Calu3 (cell line): ENCODE measurements at regions not wholly inside any gene's neighbourhood (a gene's known extent, or its start where the extent isn't known, plus 50 kb on each side); places are given as distances from the start of the nearest gene placed in this dataset.

Experiments used
- BruUV-seq: library from RNA; stranded (reverse); fragments of 400-500 nt; replicated peaks from 2 replicates; lab custom pipeline; 2021; lab: Mats Ljungman, UMichigan
- CTCF ChIA-PET: fragments of 300-600 bp; sonication (Branson Sonifier 250); formaldehyde crosslinking; loops from one replicate; lab custom pipeline; 2022; ENCODE audit warnings: antibody characterized with exemption; lab: Charles Lee
- DNase-seq: peaks from one replicate; pipeline ENCODE4 v3.0.0; 2022
- H3K27ac Mint-ChIP-seq: one replicate; pipeline ENCODE4 v1.8.0; 2022; ENCODE audit warnings: mixed read lengths; ENCODE audit not compliant: unreplicated experiment
- H3K27me3 Mint-ChIP-seq: one replicate; pipeline ENCODE4 v1.8.0; 2022; ENCODE audit warnings: mixed read lengths; ENCODE audit not compliant: unreplicated experiment
- H3K36me3 Mint-ChIP-seq: one replicate; pipeline ENCODE4 v1.8.0; 2022; ENCODE audit warnings: mild to moderate bottlenecking, moderate library complexity, mixed read lengths; ENCODE audit not compliant: insufficient read depth, unreplicated experiment
- H3K4me1 Mint-ChIP-seq: one replicate; pipeline ENCODE4 v1.8.0; 2022; ENCODE audit warnings: mild to moderate bottlenecking, low read depth, mixed read lengths; ENCODE audit not compliant: unreplicated experiment
- H3K4me3 Mint-ChIP-seq: one replicate; pipeline ENCODE4 v1.8.0; 2022; ENCODE audit warnings: mild to moderate bottlenecking, low read depth, moderate library complexity, mixed read lengths; ENCODE audit not compliant: unreplicated experiment
- H3K9me3 Mint-ChIP-seq: one replicate; pipeline ENCODE4 v1.8.0; 2022; ENCODE audit warnings: low read depth, mixed read lengths; ENCODE audit not compliant: unreplicated experiment
- intact Hi-C: fragments of 100-400 bp; cut with micrococcal nuclease; formaldehyde crosslinking; loops from one replicate; pipeline ENCODE4 v1.10.0; 2022; ENCODE audit not compliant: unreplicated experiment
- TF ChIP-seq, protein P1 (sequence below): fragments of 200-600 bp; IDR thresholded peaks from one replicate; pipeline ENCODE4 v1.8.0; 2022; ENCODE audit warnings: antibody characterized with exemption; ENCODE audit not compliant: unreplicated experiment

DNA sequence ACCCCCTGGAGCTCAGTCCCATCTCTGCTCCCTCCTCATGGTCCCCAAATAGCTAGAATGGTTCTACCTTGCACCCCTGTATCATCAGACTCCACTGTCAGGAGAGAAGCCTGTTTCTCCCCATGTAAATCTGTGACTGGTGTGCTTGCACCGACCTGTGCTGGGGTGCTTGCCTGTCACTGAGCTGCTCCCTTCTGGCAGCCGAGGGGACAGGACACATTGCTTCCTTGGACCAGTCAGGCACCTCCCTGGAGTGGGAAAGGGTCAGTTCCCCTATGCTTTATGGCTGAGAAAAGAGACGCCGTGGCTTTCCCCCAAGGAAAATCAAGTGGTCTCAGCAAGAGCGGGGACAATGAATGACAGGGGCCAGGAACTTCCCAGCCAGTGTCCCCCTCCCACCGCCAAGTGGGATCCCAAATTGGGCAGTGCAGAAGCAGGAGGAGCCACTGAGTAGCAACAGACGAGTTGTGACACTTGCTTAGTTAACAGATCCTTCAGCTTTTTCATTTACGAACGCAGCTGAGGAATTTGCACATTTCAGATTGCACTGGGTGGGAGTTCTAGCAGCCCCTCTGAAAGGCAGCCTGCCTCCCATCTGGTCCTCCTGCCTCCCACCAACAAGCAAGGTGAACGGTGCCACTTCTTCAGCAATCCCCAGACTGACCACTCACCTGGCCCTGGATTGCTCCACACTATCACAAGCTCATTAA is 156.4 kb downstream of the KATNIP start:
- TF ChIP-seq, protein P1, sequence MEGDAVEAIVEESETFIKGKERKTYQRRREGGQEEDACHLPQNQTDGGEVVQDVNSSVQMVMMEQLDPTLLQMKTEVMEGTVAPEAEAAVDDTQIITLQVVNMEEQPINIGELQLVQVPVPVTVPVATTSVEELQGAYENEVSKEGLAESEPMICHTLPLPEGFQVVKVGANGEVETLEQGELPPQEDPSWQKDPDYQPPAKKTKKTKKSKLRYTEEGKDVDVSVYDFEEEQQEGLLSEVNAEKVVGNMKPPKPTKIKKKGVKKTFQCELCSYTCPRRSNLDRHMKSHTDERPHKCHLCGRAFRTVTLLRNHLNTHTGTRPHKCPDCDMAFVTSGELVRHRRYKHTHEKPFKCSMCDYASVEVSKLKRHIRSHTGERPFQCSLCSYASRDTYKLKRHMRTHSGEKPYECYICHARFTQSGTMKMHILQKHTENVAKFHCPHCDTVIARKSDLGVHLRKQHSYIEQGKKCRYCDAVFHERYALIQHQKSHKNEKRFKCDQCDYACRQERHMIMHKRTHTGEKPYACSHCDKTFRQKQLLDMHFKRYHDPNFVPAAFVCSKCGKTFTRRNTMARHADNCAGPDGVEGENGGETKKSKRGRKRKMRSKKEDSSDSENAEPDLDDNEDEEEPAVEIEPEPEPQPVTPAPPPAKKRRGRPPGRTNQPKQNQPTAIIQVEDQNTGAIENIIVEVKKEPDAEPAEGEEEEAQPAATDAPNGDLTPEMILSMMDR, result no peak
- intact Hi-C loops, result no loop called here
- no peak overlapping the region for H3K4me3 Mint-ChIP-seq
- no peaks in the 10 kb centered on the region for H3K4me1 Mint-ChIP-seq
- BruUV-seq, result no TSS peak
- no peak for DNase-seq
- H3K9me3 Mint-ChIP-seq, result no peaks in the 10 kb centered on the region
- CTCF ChIA-PET, result no interaction called here
- no peaks in the 10 kb centered on the region for H3K27me3 Mint-ChIP-seq
- H3K27ac Mint-ChIP-seq, result no peak overlapping the region
- no peaks in the 10 kb centered on the region for H3K36me3 Mint-ChIP-seq

DNA sequence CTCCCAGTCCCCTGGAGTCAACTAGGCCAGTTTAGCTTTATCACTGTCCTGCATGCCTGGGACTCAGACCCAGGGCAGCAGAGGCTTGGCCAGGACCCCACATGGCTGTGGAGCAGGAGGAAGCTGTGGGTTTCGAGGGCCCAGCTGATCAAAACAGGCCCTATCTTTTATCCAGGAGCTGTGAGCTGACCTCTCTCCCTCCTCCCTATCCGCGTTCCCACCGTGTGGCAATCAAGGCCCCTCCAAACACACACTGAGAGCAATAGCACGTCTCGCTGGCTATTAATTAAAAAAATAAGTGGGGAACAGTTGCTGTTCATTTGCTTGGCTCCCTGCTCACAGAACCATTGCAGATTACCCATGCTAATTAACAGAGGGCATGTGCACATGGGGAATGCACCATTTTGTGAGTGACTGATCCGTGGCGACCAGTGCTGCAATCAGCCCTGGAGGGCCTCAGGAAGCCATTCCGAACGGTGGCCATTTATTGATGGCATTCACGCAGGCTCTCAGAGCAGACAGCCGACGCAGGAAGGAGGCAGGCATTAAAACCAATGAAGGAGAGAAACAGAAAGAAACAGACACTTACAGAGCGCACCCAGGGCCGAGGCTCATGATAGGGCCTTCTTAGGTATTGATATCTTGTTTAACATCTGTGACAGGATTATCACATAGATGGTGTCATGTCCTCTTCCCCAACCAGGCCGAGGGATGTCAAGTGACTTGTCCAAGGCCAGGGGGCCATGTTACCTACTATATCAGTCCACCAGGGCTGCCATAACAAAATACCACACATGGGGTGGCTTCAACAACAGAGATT is 157.1 kb downstream of the KATNIP start:
- DNase-seq, result no peak
- no peaks in the 10 kb centered on the region for H3K27me3 Mint-ChIP-seq
- no TSS peak for BruUV-seq
- TF ChIP-seq, protein P1, result no peak
- H3K27ac Mint-ChIP-seq, result no peak overlapping the region
- no peaks in the 10 kb centered on the region for H3K9me3 Mint-ChIP-seq
- no peak overlapping the region for H3K4me3 Mint-ChIP-seq
- H3K36me3 Mint-ChIP-seq, result no peaks in the 10 kb centered on the region
- intact Hi-C loops, result no loop called here
- CTCF ChIA-PET, result no interaction called here
- no peaks in the 10 kb centered on the region for H3K4me1 Mint-ChIP-seq

DNA sequence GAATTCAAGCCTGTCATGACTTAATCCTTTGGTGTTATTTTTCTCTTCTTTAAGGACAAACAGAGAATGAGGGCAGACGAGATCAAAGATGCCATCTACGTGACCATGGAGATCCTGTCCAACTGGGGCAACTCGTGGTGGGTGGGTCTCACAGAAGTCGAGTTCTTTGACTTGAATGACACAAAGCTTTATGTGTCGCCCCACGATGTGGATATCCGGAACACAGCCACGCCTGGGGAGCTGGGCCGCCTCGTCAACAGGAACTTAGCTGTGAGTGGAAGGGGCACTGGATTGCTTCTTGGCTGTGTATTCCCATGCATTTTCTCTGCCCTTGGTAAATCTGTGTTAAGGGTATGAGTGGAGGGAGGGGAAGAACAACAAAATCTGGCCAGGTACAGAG is 158.7 kb downstream of the KATNIP start:
- H3K36me3 Mint-ChIP-seq, result no peaks in the 10 kb centered on the region
- BruUV-seq, result no TSS peak
- TF ChIP-seq, protein P1, result no peak
- CTCF ChIA-PET, result no interaction called here
- intact Hi-C loops, result no loop called here
- H3K27ac Mint-ChIP-seq, result no peak overlapping the region
- H3K4me1 Mint-ChIP-seq, result no peaks in the 10 kb centered on the region
- no peaks in the 10 kb centered on the region for H3K9me3 Mint-ChIP-seq
- H3K4me3 Mint-ChIP-seq, result no peak overlapping the region
- H3K27me3 Mint-ChIP-seq, result no peaks in the 10 kb centered on the region
- no peak for DNase-seq

DNA sequence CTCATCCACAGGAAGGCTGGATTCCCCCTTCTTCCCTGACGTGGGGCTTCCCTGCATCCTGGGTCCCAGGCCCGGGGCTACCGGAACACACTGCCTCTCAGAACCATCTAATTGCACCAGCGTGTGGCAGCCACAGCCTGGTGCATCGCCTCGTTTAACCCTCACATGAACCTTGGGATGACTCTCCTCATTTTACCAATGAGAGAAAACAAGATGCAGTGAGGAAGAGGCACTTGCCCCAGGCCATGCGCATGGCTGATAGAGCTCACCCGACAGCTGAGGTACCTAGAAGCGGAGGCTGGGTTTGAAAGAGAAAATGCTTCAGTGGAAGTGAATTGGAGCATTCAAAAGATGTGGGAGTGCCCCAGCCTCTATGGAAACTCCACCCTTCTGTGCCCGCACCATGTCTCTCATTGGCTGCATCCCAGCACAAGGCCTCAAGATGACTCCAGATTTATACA is 162.3 kb downstream of the KATNIP start:
- H3K4me3 Mint-ChIP-seq, result no peak overlapping the region
- intact Hi-C loops, result no loop called here
- H3K27ac Mint-ChIP-seq, result no peak overlapping the region
- H3K36me3 Mint-ChIP-seq, result no peaks in the 10 kb centered on the region
- TF ChIP-seq, protein P1, result no peak
- BruUV-seq, result no TSS peak
- no peaks in the 10 kb centered on the region for H3K9me3 Mint-ChIP-seq
- H3K27me3 Mint-ChIP-seq, result no peaks in the 10 kb centered on the region
- no peaks in the 10 kb centered on the region for H3K4me1 Mint-ChIP-seq
- CTCF ChIA-PET, result no interaction called here
- no peak for DNase-seq
